Activated CD4-positive, alpha-beta T cell treated with anti-CD3 and anti-CD28 coated beads, Interleukin-2, amount 10 ng/mL, durations not matched to agents 7 days and 5 days (primary cell): ENCODE measurements at regions not wholly inside any gene's neighbourhood (a gene's known extent, or its start where the extent isn't known, plus 50 kb on each side); places are given as distances from the start of the nearest gene placed in this dataset.

ENCODE experiments used
- CTCF ChIA-PET: fragments of 350-600 bp; sonication (Branson Sonifier 250); formaldehyde crosslinking; loops from one replicate; lab custom pipeline; 2021; ENCODE audit warnings: antibody characterized with exemption; lab: Charles Lee
- POLR2A ChIA-PET: fragments of 350-600 bp; sonication (Branson Sonifier 250); formaldehyde crosslinking; loops from one replicate; lab custom pipeline; 2021; ENCODE audit warnings: antibody characterized with exemption; lab: Charles Lee
- DNase-seq: peaks from one replicate; pipeline ENCODE4 v3.0.0-alpha.2; 2020
- H3K27ac Mint-ChIP-seq: one replicate; pipeline ENCODE4 v1.8.0; 2021; ENCODE audit warnings: mild to moderate bottlenecking, moderate library complexity, mixed read lengths
- H3K27me3 Mint-ChIP-seq: one replicate; pipeline ENCODE4 v1.8.0; 2021; ENCODE audit warnings: mixed read lengths
- H3K36me3 Mint-ChIP-seq: one replicate; pipeline ENCODE4 v1.8.0; 2021; ENCODE audit warnings: low read depth, mixed read lengths
- H3K4me1 Mint-ChIP-seq: one replicate; pipeline ENCODE4 v1.8.0; 2021; ENCODE audit warnings: mixed read lengths
- H3K4me3 Mint-ChIP-seq: one replicate; pipeline ENCODE4 v1.8.0; 2021; ENCODE audit warnings: mild to moderate bottlenecking, moderate library complexity, mixed read lengths
- H3K9me3 Mint-ChIP-seq: one replicate; pipeline ENCODE4 v1.8.0; 2021; ENCODE audit warnings: mixed read lengths

DNA sequence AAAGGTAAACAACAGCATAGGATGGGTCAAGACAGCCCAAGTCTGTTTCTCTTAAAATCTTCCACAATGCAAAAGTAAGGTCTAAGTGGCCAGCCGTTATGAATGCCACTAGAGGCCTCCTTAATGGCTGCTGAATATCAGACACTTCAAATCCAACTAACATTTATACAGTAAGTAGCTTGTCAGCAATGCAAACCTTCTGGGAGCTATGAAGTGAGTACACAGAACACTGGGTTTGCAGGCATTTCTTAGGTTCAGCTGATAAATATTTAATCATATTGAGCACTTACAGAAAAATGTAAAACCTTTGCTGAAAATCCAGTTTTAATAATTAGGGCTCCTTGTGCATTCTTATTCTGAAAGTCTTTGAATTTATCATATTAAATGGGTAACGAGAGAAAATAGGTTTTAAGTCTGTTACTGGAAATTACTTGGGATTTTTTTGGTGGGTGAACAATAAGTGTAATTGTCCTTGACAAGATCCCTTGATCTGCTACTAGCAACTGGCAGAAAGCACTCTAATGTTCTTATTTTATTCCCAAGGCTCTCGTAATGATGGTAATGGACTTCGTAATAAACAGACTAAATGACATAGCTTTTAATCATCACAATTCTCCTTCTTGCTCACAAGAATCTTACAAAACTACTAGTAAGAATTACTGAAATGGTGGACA is 141.7 kb upstream of the GPR149 start:
- Mint-ChIP-seq H3K27ac (no peak overlapping the region), H3K27me3 (no peaks in the 10 kb centered on the region), H3K4me3 (no peak overlapping the region), H3K4me1 (no peaks in the 10 kb centered on the region), H3K9me3 (peaks cover 5% of the 10 kb centered on the region), H3K36me3 (no peaks in the 10 kb centered on the region)
- no peak for DNase-seq
- CTCF ChIA-PET, result no interaction called here
- POLR2A ChIA-PET, result no interaction called here

DNA sequence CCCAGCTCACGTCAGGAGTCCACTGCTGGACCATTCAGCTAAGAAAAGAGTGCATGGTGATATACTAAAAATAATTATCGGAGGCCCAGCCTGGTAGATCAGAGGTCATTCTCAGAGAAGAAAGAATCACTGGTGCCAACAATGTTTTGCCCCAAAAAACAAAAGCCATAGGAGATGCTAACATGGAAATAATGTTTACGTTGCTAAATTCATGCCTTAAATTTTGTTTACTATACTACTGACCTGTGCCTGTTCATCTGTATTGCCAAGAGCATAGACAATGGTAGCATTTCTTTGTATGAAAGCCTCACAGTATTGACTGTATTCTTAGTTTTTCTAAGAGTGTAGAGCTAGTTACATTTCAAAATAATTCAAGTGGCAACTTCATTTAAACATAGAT is 138.1 kb upstream of the GPR149 start:
- H3K27me3 Mint-ChIP-seq, result no peaks in the 10 kb centered on the region
- H3K36me3 Mint-ChIP-seq, result no peaks in the 10 kb centered on the region
- H3K4me3 Mint-ChIP-seq, result no peak overlapping the region
- ChIA-PET POLR2A (no interaction called here), CTCF (interaction anchor here (1.5 kb wide), 1 partner anchor 324 kb away, joined by 3 read pairs; no protein-coding TSS in a partner anchor)
- no peak overlapping the region for H3K27ac Mint-ChIP-seq
- H3K4me1 Mint-ChIP-seq, result no peaks in the 10 kb centered on the region
- H3K9me3 Mint-ChIP-seq, result no peaks in the 10 kb centered on the region
- no peak for DNase-seq

DNA sequence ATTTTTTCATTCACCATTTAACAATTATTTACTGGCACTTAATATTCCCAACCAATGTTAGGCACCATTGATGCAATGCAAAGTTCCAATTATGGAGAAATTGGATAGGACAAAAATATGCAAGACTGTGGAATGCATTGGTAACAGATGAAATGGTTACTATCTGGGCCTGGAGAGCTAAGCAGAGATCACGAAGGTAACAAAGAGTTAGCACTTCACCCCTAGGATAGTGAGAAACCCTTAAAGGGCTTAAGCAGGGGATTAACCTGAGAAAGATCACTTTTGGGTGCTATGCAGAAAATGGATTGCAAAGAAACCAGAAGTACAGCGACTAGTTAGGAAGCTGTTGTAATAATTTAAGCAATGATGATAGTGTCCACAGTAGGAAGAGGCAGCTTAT is 129.6 kb upstream of the GPR149 start:
- ChIA-PET POLR2A (no interaction called here), CTCF (no interaction called here)
- no peak overlapping the region for H3K27ac Mint-ChIP-seq
- no peaks in the 10 kb centered on the region for H3K9me3 Mint-ChIP-seq
- H3K36me3 Mint-ChIP-seq, result no peaks in the 10 kb centered on the region
- DNase-seq, result no peak
- no peak overlapping the region for H3K4me3 Mint-ChIP-seq
- H3K4me1 Mint-ChIP-seq, result no peaks in the 10 kb centered on the region
- H3K27me3 Mint-ChIP-seq, result no peaks in the 10 kb centered on the region

DNA sequence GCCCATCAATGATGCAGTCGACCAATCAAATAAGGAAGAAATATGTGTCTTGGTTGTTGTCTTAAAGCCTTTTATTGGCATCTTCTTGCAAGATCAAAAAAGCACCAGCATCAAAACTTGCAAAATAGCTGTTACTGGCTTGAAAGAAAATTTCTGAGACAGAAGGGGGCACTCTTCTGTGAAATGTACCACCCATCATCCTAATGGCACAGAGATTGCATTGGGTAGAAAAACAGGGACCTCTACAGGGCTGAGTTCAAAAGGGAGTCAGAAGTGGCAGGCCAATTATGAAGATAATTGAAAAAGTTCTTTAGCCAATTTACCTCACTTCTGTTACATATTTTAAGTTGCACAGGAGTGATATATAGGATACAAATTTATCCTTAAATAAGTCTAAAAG is 122.3 kb upstream of the GPR149 start:
- Mint-ChIP-seq H3K4me1 (no peaks in the 10 kb centered on the region), H3K4me3 (no peak overlapping the region), H3K27ac (no peak overlapping the region), H3K27me3 (no peaks in the 10 kb centered on the region), H3K9me3 (no peaks in the 10 kb centered on the region), H3K36me3 (no peaks in the 10 kb centered on the region)
- CTCF ChIA-PET, result no interaction called here
- POLR2A ChIA-PET, result no interaction called here
- no peak for DNase-seq

DNA sequence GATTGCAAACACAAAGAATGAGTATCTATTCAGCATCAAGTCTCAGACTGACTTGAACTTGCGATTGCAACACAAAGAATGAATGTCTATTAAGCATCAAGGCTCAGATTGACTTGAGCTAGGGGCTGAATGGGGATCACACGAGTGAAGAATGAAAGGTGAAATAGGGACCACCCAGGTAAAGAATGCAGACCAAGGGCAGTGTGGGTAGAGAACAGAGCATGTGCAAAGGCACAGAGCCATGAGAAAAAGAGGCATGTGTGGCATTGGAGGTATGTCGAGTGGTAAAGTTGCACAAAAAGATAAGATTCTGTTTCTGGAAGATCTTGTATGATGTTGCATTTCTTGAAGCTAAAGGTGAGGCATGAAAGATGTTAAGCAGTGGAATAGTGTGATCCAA is 119.4 kb upstream of the GPR149 start:
- ChIA-PET POLR2A (no interaction called here), CTCF (no interaction called here)
- DNase-seq, result no peak
- Mint-ChIP-seq H3K4me1 (no peaks in the 10 kb centered on the region), H3K27ac (no peak overlapping the region), H3K27me3 (no peaks in the 10 kb centered on the region), H3K4me3 (no peak overlapping the region), H3K36me3 (no peaks in the 10 kb centered on the region), H3K9me3 (no peaks in the 10 kb centered on the region)

DNA sequence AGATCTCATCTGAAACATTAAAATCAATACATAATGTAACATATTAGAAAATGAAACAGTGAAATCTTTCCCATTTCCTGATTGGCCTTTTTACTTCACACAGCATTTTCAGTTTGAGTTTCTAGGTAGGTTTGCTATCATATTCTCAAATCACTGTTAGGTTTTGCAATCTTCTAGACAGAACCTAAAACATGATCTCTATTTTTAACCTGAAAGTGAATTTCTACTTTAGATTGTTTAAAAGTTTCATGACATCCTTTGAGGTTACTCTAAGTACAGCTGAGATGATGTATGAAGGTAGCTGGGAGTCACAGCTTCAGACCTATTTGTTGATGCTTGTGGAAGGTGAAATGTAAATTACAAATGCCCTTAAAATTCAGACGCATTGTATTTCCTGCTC is 118.4 kb upstream of the GPR149 start:
- Mint-ChIP-seq H3K36me3 (no peaks in the 10 kb centered on the region), H3K27ac (no peak overlapping the region), H3K27me3 (no peaks in the 10 kb centered on the region), H3K4me1 (no peaks in the 10 kb centered on the region), H3K9me3 (no peaks in the 10 kb centered on the region), H3K4me3 (no peak overlapping the region)
- DNase-seq, result no peak
- POLR2A ChIA-PET, result no interaction called here
- CTCF ChIA-PET, result no interaction called here

DNA sequence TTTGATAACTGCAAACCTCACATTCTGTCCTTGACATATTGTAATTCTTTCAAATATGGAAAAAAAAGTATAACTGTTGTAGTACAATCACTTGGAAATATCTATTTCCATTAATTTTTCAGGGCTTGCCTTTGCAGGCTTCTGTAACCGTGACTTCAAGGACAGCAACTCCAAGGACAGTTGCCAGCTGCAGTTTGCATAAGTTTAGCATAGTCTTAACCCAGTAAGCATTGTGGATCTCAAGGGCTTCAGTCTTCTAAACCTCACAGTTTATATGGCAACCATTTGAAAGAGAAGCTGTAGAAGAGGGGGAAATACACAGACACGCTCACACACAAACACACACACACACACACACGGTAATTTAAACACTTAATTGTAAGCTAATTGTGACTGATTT is 112.8 kb upstream of the GPR149 start:
- Mint-ChIP-seq H3K27ac (no peak overlapping the region), H3K27me3 (no peaks in the 10 kb centered on the region), H3K4me3 (no peak overlapping the region), H3K36me3 (no peaks in the 10 kb centered on the region), H3K4me1 (no peaks in the 10 kb centered on the region), H3K9me3 (no peaks in the 10 kb centered on the region)
- POLR2A ChIA-PET, result no interaction called here
- CTCF ChIA-PET, result no interaction called here
- DNase-seq, result no peak

DNA sequence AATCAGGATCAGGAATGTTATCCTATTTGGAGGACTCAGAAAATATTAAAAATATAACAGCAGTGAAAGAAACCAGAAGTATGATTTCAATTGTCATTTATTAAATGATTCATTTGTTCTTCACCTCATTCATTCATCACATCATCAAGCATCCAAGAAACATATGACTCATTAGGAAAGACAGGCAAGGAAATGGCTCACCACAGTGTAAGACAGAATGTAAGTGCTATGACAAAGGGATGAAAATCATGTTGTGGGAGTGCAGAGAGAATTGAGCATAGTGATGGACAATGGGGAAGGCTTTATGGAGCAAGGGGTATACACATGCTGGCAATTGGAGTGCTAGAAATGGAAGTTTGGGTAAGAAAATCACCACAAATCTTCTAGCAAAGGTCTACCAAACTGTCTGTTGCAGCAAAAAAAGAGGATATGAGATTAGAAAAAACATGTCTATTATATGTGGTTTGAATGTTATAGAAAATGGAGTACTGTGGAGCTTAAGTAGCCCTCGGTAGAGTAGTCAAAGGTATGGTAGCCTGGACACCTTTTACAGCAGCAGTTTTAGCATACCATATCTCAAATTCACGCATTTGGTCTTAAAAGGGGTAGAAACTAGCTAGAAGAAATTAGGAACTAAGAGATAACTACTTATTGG is 111.1 kb upstream of the GPR149 start:
- ChIA-PET CTCF (no interaction called here), POLR2A (no interaction called here)
- Mint-ChIP-seq H3K27ac (no peak overlapping the region), H3K4me3 (no peak overlapping the region), H3K4me1 (no peaks in the 10 kb centered on the region), H3K27me3 (no peaks in the 10 kb centered on the region), H3K9me3 (no peaks in the 10 kb centered on the region), H3K36me3 (no peaks in the 10 kb centered on the region)
- DNase-seq, result no peak

DNA sequence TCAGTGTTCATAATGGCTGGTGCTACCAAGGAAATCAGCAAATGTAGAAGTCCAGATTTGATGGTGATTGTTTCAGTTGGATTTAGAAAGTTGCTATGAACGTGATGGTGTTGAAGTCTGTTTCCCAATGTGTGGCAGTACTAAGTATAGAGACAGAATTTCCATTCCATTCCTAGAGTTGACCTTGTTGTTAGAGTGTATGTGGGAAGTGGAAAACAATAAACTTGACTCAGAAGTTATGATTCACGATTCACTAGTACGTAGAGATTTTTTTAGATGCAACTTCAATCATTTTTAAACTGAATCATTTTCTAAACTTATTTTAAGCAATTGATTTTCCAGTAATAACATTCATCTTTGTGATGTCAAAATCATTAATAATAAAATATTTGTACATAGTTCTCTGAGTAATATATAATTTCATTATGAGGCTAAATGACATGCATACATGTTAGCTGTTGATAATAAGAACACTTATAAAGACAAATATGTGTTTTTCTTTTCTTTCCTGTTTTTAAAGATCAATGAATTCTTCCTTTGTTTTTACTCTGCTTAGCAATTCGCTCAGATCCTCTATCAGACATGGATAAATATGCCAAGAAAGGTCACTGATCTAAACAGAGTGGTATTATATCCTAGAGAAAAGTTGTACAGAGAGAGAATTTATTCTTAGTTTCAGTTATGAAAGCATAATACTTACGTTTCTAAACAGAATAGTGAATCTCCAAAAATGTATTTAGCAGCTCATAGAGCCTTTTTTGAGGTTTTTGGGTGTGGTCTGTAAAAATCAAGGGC is 108.8 kb upstream of the GPR149 start:
- CTCF ChIA-PET, result no interaction called here
- no peaks in the 10 kb centered on the region for H3K9me3 Mint-ChIP-seq

DNA sequence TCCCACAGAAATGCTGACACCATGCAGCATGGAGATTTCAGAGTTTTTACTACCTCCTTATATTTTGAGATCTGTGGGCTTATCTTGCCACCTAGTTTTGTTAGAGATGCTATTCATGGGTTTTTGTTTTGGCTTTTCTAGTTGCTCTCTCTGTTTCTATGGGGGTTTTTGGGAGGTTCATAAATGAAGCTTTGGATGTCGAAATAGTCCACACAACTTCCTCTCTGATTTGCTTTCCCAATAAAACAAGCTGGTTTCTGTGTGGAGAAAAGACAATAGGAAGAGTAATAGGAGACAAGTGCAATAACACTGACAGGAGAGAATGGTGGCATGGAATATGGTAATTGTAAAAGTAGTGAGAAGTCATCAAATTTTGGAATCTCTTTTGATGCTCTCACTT is 106.8 kb upstream of the GPR149 start:
- Mint-ChIP-seq H3K4me1 (no peaks in the 10 kb centered on the region), H3K27me3 (no peaks in the 10 kb centered on the region), H3K4me3 (no peak overlapping the region), H3K27ac (no peak overlapping the region), H3K36me3 (no peaks in the 10 kb centered on the region), H3K9me3 (no peaks in the 10 kb centered on the region)
- ChIA-PET POLR2A (no interaction called here), CTCF (no interaction called here)
- DNase-seq, result no peak

More for the DNA sequence above, 108.8 kb upstream of the GPR149 start:
- Mint-ChIP-seq H3K27ac (no peak overlapping the region), H3K4me3 (no peak overlapping the region), H3K4me1 (no peaks in the 10 kb centered on the region), H3K27me3 (no peaks in the 10 kb centered on the region), H3K36me3 (no peaks in the 10 kb centered on the region)
- POLR2A ChIA-PET, result no interaction called here
- DNase-seq, result no peak

DNA sequence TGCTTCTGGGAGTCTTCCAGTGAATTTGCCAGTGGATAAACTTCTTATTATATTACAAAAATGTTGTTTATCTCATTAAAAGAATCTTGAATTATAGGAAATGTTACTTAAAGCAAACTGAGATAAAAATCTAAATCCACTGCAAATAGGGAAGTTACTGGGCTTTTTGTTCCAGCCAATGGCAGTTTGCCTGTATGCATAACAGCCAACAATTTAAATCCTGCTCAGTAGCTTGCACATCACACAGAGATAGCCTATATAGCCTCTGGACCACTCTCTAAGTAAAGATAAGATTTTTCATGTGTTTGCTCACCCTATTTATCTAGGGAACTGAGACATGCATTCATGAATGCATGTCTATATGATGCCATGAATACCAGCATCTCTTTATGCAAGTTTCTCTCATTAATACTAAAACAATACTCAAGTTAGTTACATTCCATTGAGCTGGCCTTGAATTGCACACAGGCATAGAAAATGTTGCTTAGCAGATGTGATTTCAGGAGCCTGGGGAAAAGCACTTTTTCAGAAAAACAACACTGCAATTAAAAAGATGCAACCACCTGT is 92.1 kb upstream of the GPR149 start:
- DNase-seq, result no peak
- Mint-ChIP-seq H3K27ac (no peak overlapping the region), H3K36me3 (no peaks in the 10 kb centered on the region), H3K27me3 (no peaks in the 10 kb centered on the region), H3K4me3 (no peak overlapping the region), H3K9me3 (no peaks in the 10 kb centered on the region), H3K4me1 (no peaks in the 10 kb centered on the region)
- ChIA-PET POLR2A (no interaction called here), CTCF (interaction anchor here (1.4 kb wide), 1 partner anchor 10 kb away, joined by 3 read pairs; no protein-coding TSS in a partner anchor)

DNA sequence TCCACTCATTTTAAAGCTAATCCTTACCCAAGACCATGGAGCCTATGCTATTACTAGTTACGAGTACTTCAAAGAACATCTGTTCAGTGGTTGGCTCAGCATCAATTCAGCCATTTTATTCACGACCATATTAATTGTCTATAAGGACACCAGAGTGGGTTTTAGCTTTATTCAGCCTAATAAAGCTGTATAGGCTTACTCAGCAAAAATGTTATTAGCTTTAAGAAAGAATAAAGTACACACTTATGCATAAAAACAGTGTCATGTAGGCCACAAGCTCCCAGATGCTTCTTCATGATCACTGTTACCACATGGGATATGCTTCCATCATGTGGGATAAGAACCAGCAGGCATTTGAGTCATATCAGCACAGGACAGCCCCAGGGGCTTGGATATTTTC is 87.4 kb upstream of the GPR149 start:
- H3K4me3 Mint-ChIP-seq, result no peak overlapping the region
- no peaks in the 10 kb centered on the region for H3K4me1 Mint-ChIP-seq
- H3K36me3 Mint-ChIP-seq, result no peaks in the 10 kb centered on the region
- no peak for DNase-seq
- CTCF ChIA-PET, result no interaction called here
- POLR2A ChIA-PET, result no interaction called here
- no peak overlapping the region for H3K27ac Mint-ChIP-seq
- H3K9me3 Mint-ChIP-seq, result no peaks in the 10 kb centered on the region
- H3K27me3 Mint-ChIP-seq, result no peaks in the 10 kb centered on the region

DNA sequence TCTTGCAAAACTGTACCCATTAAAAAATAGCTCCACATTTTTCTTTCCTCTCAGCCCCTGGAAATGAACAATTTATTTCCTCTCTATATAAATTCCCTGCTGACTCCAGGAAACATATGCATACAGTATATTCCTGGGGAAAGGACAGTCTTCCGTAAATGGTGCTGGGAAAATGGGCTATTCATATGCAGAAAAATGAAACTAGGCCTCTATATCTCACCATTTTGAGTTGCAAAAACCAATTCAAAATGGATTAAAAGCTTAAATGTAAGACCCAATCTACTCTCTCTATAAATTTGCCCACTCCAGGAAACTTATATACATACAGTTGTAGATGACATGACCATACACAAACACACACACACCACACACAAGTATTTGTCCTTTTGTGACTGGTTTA is 85.9 kb upstream of the GPR149 start:
- Mint-ChIP-seq H3K27me3 (no peaks in the 10 kb centered on the region), H3K4me1 (no peaks in the 10 kb centered on the region), H3K27ac (no peak overlapping the region), H3K4me3 (no peak overlapping the region), H3K36me3 (no peaks in the 10 kb centered on the region), H3K9me3 (no peaks in the 10 kb centered on the region)
- CTCF ChIA-PET, result no interaction called here
- POLR2A ChIA-PET, result no interaction called here
- no peak for DNase-seq
